ENCODE measurements at regions not wholly inside any gene's neighbourhood (a gene's known extent, or its start where the extent isn't known, plus 50 kb on each side); places are given as distances from the start of the nearest gene placed in this dataset.

DNA sequence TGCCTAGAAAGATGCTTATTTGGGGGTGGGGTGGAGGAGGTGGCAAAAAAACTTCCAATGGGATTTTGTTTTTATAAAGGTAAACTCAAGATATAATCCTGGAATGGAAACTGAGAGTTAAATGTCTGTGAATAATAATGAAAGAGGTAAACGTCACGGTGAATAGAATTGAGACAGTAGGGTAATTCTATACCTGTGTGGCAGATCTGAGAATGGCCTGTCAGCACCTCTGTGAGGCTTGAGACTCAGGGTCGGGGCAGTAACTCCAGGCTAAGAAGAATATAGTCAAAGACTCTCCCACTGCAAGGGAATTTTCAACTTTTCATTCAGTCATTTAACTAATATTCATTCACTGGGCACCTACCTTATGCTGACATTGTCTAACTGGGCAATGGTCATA, 581.2 kb upstream of the ZNF608 start:
- DNase-seq (ENCODE audit: low read depth), result no peak
- TF ChIP-seq, protein P1, sequence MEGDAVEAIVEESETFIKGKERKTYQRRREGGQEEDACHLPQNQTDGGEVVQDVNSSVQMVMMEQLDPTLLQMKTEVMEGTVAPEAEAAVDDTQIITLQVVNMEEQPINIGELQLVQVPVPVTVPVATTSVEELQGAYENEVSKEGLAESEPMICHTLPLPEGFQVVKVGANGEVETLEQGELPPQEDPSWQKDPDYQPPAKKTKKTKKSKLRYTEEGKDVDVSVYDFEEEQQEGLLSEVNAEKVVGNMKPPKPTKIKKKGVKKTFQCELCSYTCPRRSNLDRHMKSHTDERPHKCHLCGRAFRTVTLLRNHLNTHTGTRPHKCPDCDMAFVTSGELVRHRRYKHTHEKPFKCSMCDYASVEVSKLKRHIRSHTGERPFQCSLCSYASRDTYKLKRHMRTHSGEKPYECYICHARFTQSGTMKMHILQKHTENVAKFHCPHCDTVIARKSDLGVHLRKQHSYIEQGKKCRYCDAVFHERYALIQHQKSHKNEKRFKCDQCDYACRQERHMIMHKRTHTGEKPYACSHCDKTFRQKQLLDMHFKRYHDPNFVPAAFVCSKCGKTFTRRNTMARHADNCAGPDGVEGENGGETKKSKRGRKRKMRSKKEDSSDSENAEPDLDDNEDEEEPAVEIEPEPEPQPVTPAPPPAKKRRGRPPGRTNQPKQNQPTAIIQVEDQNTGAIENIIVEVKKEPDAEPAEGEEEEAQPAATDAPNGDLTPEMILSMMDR (IDR thresholded peaks at IDR 0.05; ENCODE audit: insufficient read depth, low read length), result no peak
- H3K4me3 ChIP-seq (ENCODE audit: low read depth, low read length), result no peak overlapping the region

GRCh38 chr5:125331987-125332598, 585.7 kb upstream of the ZNF608 start:
- H3K4me3 ChIP-seq (ENCODE audit: low read depth, low read length), result no peak overlapping the region
- no peak for DNase-seq (ENCODE audit: low read depth)
- TF ChIP-seq, protein P1 (IDR thresholded peaks at IDR 0.05; ENCODE audit: insufficient read depth, low read length), result no peak

GRCh38 chr5:125333416-125333815, 587.0 kb upstream of the ZNF608 start:
- TF ChIP-seq, protein P1 (IDR thresholded peaks at IDR 0.05; ENCODE audit: insufficient read depth, low read length), result no peak
- no peak for DNase-seq (ENCODE audit: low read depth)
- H3K4me3 ChIP-seq (ENCODE audit: low read depth, low read length), result no peak overlapping the region

- DNase-seq (ENCODE audit: low read depth), result peak; percentile 65
- TF ChIP-seq, protein P1 (IDR thresholded peaks at IDR 0.05; ENCODE audit: insufficient read depth, low read length), result no peak
- no peak overlapping the region for H3K4me3 ChIP-seq (ENCODE audit: low read depth, low read length)
Measured at GRCh38 chr5:125336401-125336800, 590.0 kb upstream of the ZNF608 start.

GRCh38 chr5:125337294-125337693, 590.9 kb upstream of the ZNF608 start:
- DNase-seq (ENCODE audit: low read depth), result no peak
- TF ChIP-seq, protein P1 (IDR thresholded peaks at IDR 0.05; ENCODE audit: insufficient read depth, low read length), result no peak
- no peak overlapping the region for H3K4me3 ChIP-seq (ENCODE audit: low read depth, low read length)

DNA sequence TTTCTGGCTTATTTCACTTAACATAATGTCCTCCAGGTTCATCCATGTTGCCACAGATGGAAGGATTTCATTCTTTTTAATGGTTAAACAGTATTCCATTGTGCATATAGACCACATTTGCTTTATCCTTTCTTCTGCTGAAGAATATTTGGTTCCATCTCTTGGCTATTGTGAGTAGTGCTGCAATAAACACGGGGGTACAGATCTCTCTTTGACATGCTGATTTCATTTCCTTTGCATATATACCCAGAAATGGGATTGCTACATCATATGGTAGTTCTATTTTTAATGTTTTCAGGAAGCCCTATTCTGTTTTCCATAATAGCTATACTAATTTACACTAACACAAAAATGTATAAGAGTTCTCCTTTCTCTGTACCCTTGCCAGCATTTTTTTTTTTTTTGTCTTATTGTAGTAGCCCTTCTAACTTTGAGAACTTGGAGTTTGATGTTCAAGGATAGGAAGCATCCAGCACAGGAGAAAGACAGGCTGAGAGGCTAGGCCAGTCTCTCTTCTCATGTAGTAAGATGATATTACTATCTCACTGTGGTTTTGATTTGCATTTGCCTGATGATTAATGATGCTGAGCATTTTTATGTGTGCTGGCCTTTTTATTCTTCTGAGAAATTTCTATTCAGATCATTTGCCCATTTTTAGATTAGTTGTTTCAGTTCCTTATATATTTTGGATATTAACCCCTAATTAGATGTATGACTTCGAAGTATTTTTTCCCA, 592.2 kb upstream of the ZNF608 start:
- no peak overlapping the region for H3K4me3 ChIP-seq (ENCODE audit: low read depth, low read length)
- peak; percentile 27 for DNase-seq (ENCODE audit: low read depth)
- TF ChIP-seq, protein P1 (IDR thresholded peaks at IDR 0.05; ENCODE audit: insufficient read depth, low read length), result peak; percentile 31
